ENCODE measurements at regions not wholly inside any gene's neighbourhood (a gene's known extent, or its start where the extent isn't known, plus 50 kb on each side); places are given as distances from the start of the nearest gene placed in this dataset.
"Not testable (repeated sequence)": the region's sequence is repeated elsewhere in the genome, so short reads cannot be mapped to it uniquely, and the experiment has no call there.

DNA sequence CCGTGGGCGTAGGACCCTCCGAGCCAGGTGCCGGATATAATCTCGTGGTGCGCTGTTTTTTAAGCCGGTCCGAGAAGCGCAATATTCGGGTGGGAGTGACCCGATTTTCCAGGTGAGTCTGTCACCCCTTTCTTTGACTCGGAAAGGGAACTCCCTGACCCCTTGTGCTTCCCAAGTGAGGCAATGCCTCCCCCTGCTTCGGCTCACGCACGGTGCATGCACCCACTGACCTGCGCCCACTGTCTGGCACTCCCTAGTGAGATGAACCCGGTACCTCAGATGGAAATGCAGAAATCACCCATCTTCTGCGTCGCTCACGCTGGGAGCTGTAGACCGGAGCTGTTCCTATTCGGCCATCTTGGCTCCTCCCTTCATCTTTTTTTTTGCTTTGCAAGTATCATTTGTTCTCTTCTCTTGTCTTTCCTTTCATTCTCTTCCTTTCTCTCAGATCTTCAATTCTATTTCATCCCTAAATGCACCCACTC, 50.2 kb upstream of the CSNK1A1L start:
- TF ChIP-seq, protein P1, sequence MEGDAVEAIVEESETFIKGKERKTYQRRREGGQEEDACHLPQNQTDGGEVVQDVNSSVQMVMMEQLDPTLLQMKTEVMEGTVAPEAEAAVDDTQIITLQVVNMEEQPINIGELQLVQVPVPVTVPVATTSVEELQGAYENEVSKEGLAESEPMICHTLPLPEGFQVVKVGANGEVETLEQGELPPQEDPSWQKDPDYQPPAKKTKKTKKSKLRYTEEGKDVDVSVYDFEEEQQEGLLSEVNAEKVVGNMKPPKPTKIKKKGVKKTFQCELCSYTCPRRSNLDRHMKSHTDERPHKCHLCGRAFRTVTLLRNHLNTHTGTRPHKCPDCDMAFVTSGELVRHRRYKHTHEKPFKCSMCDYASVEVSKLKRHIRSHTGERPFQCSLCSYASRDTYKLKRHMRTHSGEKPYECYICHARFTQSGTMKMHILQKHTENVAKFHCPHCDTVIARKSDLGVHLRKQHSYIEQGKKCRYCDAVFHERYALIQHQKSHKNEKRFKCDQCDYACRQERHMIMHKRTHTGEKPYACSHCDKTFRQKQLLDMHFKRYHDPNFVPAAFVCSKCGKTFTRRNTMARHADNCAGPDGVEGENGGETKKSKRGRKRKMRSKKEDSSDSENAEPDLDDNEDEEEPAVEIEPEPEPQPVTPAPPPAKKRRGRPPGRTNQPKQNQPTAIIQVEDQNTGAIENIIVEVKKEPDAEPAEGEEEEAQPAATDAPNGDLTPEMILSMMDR (conservative IDR thresholded peaks at IDR 0.05; ENCODE audit: low read depth, low read length) = not testable (repeated sequence)
- not testable (repeated sequence) for TF ChIP-seq EZH2phosphoT487 (IDR thresholded peaks at IDR 0.05; ENCODE audit: borderline replicate concordance, low read length); EZH2 (IDR thresholded peaks at IDR 0.05; ENCODE audit: low read length, unreplicated experiment)
